ENCODE measurements at regions not wholly inside any gene's neighbourhood (a gene's known extent, or its start where the extent isn't known, plus 50 kb on each side); places are given as distances from the start of the nearest gene placed in this dataset.

DNA sequence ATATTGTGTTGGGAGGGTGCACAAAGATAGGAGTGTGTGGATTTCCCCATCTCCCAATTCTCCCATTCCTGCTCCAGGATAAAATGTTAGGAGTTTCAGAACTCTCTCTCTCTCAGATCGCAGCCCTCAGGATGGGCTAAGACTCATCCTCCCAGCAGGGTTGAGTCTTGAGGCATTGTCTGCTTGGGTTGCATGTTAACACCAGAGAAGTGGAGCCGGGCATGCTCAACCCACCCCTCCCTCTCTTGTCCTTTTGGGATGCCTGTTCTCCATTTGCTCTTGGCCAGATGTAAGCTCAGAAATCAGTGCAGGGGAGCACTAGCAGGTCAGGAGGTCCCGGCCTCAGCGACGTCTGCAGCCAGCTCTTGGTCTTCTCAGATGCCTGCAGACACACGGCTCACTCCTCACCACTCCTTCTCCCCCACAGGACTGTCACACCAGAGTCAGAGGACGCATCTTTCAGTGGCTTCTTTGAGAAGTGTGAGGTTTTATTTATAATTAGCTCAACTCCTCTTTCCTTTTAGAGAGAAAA is 1456.5 kb downstream of the TBC1D22A start:
- Mint-ChIP-seq H3K27ac (no peak overlapping the region), H3K27me3 (ENCODE audit: low read depth) (no peaks in the 10 kb centered on the region), H3K4me1 (no peaks in the 10 kb centered on the region), H3K4me3 (no peak overlapping the region), H3K36me3 (ENCODE audit: low read depth) (no peaks in the 10 kb centered on the region), H3K9me3 (peaks cover 9% of the 10 kb centered on the region)
- TF ChIP-seq, protein P1, sequence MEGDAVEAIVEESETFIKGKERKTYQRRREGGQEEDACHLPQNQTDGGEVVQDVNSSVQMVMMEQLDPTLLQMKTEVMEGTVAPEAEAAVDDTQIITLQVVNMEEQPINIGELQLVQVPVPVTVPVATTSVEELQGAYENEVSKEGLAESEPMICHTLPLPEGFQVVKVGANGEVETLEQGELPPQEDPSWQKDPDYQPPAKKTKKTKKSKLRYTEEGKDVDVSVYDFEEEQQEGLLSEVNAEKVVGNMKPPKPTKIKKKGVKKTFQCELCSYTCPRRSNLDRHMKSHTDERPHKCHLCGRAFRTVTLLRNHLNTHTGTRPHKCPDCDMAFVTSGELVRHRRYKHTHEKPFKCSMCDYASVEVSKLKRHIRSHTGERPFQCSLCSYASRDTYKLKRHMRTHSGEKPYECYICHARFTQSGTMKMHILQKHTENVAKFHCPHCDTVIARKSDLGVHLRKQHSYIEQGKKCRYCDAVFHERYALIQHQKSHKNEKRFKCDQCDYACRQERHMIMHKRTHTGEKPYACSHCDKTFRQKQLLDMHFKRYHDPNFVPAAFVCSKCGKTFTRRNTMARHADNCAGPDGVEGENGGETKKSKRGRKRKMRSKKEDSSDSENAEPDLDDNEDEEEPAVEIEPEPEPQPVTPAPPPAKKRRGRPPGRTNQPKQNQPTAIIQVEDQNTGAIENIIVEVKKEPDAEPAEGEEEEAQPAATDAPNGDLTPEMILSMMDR (IDR thresholded peaks at IDR 0.05; ENCODE audit: unreplicated experiment in 3 of 3): no peak

DNA sequence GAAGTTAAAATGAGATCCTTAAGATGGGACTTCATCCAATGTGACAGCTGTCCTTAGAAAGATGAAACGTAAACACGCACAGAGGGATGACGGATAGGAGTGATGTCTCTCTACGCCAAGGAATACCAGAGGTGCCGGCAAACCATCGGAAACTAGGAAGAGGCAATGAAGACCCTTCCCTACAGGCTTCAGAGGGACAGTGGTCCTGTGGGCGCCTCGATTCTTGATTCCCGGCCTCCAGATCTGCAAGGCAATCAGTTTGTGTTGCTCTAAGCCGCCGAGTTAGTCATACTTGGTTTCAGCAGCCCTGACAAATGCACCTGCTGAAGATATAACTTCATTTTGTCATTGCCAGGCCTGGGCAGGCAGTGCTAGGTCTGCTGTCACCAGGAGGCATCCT is 1455.1 kb downstream of the TBC1D22A start:
- H3K36me3 Mint-ChIP-seq (ENCODE audit: low read depth): no peaks in the 10 kb centered on the region
- H3K27me3 Mint-ChIP-seq (ENCODE audit: low read depth): no peaks in the 10 kb centered on the region
- peaks cover 9% of the 10 kb centered on the region for H3K9me3 Mint-ChIP-seq
- no peaks in the 10 kb centered on the region for H3K4me1 Mint-ChIP-seq
- TF ChIP-seq, protein P1 (IDR thresholded peaks at IDR 0.05; ENCODE audit: unreplicated experiment in 3 of 3): no peak
- H3K27ac Mint-ChIP-seq: no peak overlapping the region
- no peak overlapping the region for H3K4me3 Mint-ChIP-seq

DNA sequence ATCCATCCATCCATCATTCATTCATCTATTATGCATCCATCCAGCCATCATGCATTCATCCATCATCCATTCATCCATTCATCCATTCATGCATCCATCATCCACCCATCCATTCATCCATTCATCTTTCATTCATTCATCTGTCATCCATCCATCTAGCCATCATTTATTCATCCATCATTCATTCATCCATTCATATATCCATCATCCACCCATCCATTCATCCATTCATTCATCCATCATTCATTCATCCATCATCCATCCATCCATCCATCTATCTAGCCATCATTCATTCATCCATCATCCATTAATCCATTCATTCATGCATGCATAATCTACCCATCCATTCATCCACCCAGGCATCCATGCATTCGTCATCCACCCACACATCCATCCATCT is 1450.3 kb downstream of the TBC1D22A start:
- no peaks in the 10 kb centered on the region for H3K4me1 Mint-ChIP-seq
- no peak overlapping the region for H3K4me3 Mint-ChIP-seq
- H3K27ac Mint-ChIP-seq: no peak overlapping the region
- H3K27me3 Mint-ChIP-seq (ENCODE audit: low read depth): no peaks in the 10 kb centered on the region
- no peaks in the 10 kb centered on the region for H3K9me3 Mint-ChIP-seq
- TF ChIP-seq, protein P1 (IDR thresholded peaks at IDR 0.05; ENCODE audit: unreplicated experiment in 3 of 3): no peak
- H3K36me3 Mint-ChIP-seq (ENCODE audit: low read depth): no peaks in the 10 kb centered on the region

DNA sequence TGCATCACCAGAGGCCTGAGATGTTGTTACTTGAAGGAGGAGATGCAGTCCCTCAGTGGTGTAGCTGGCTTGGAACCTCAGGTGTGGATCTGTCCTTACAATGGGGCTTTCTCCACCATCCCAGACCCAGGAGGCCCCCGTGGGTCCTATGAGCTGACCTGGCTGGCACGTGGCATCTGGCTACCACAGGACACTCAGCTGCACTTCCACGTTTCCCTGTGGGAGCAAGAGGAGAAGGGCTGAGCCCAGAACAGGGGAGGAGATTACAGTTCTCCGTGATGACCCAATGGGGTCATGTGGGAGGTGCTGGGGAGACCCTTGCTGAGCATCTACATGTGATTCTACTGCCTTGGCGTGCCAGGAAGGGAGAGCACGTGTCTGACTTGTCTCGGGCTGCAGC is 1448.4 kb downstream of the TBC1D22A start:
- no peaks in the 10 kb centered on the region for H3K9me3 Mint-ChIP-seq
- H3K27ac Mint-ChIP-seq: no peak overlapping the region
- no peak overlapping the region for H3K4me3 Mint-ChIP-seq
- no peaks in the 10 kb centered on the region for H3K4me1 Mint-ChIP-seq
- H3K27me3 Mint-ChIP-seq (ENCODE audit: low read depth): peaks cover 4% of the 10 kb centered on the region
- TF ChIP-seq, protein P1 (IDR thresholded peaks at IDR 0.05; ENCODE audit: unreplicated experiment in 3 of 3): no peak
- H3K36me3 Mint-ChIP-seq (ENCODE audit: low read depth): no peaks in the 10 kb centered on the region

DNA sequence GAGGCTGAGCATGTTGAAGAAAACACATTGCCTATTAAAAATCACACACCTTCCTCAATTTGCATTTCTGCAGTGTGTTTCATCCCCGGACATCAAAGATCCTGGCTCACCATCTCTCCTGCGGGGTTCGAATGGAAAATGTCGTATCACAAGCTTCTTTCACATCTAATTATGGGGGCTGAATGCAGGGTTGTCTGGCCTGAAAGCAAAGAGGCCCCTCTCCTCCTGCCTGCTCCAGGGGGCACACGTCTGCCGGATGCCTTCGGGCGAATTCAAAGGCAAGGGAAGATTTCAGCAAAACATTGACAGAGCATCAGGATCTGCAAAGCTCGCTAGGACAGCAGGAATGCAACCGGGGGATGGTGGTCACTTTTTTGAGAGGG is 1447.7 kb downstream of the TBC1D22A start:
- peaks cover 4% of the 10 kb centered on the region for H3K27me3 Mint-ChIP-seq (ENCODE audit: low read depth)
- no peaks in the 10 kb centered on the region for H3K4me1 Mint-ChIP-seq
- no peak overlapping the region for H3K27ac Mint-ChIP-seq

More for the DNA sequence above, 1447.7 kb downstream of the TBC1D22A start:
- no peaks in the 10 kb centered on the region for H3K9me3 Mint-ChIP-seq
- TF ChIP-seq, protein P1 (IDR thresholded peaks at IDR 0.05; ENCODE audit: unreplicated experiment in 3 of 3): no peak
- no peaks in the 10 kb centered on the region for H3K36me3 Mint-ChIP-seq (ENCODE audit: low read depth)
- H3K4me3 Mint-ChIP-seq: no peak overlapping the region

Measured in nephron (organoid).